Body of pancreas (tissue), 4 donors: ENCODE measurements at regions not wholly inside any gene's neighbourhood (a gene's known extent, or its start where the extent isn't known, plus 50 kb on each side); places are given as distances from the start of the nearest gene placed in this dataset.

Source experiments
- ATAC-seq: fragments of 150-250 bp; one replicate; pipeline ENCODE4 v1.9.1; 2016
- DNase-seq, 4 donors: peaks; one replicate each; pipeline ENCODE4 v3.0.0-alpha.2; 2019
- H3K27ac ChIP-seq, 4 donors: fragments of 200-600 bp; sonication (generic); 1 replicate in 3 of 4; 2 replicates in 1 of 4; pipeline versions ENCODE4 v1.5.1 to v1.6.1; 2016 to 2019; ENCODE audit warnings: mild to moderate bottlenecking in 1 of 4, mixed read lengths in 1 of 4, moderate library complexity in 1 of 4
- H3K27me3 ChIP-seq, 2 donors: fragments of 200-600 bp; sonication (generic); one replicate each; pipeline ENCODE4 v1.6.0; 2016; ENCODE audit warnings: mild to moderate bottlenecking in 1 of 2
- H3K36me3 ChIP-seq, 2 donors: fragments of 200-600 bp; sonication (generic); replicated peaks in 1 of 2; 2 replicates each; pipeline ENCODE4 v1.5.1; 2016; ENCODE audit warnings: low read depth in 2 of 2; ENCODE audit not compliant: insufficient read depth in 1 of 2
- H3K4me1 ChIP-seq: fragments of 200-600 bp; sonication (generic); one replicate; pipeline ENCODE4 v1.6.0; 2016
- H3K4me3 ChIP-seq, 2 donors: fragments of 200-600 bp; sonication (generic); 1 replicate in 1 of 2; 2 replicates in 1 of 2; pipeline ENCODE4 v1.5.1; 2016 to 2019
- H3K9me3 ChIP-seq, 3 donors: fragments of 200-600 bp; sonication (generic); 1 replicate in 2 of 3; 2 replicates in 1 of 3; pipeline ENCODE4 v1.5.1; 2016
- CTCF ChIP-seq, 7 experiments: fragments of 450-650 bp in 4 of 7; fragments of 200-600 bp in 3 of 7; sonication (generic) in 3 of 7; IDR thresholded peaks; one replicate each; pipeline ENCODE4 v1.5.1; 2016 to 2019; ENCODE audit warnings: antibody characterized with exemption in 7 of 7
- POLR2A ChIP-seq, 3 donors: fragments of 450-650 bp; IDR thresholded peaks; one replicate each; pipeline ENCODE4 v1.6.1; 2016; ENCODE audit warnings: antibody characterized with exemption in 3 of 3, mild to moderate bottlenecking in 2 of 3
- WGBS, 2 donors: methylation state at CpG; one replicate each; pipeline ENCODE4 v1.1.5; 2017; 5-methylcytosine and 5-hydroxymethylcytosine counted together
- intact Hi-C: fragments of 100-400 bp; cut with DNase I; formaldehyde crosslinking; loops from one replicate; pipeline ENCODE4 v1.15.1; 2023

DNA sequence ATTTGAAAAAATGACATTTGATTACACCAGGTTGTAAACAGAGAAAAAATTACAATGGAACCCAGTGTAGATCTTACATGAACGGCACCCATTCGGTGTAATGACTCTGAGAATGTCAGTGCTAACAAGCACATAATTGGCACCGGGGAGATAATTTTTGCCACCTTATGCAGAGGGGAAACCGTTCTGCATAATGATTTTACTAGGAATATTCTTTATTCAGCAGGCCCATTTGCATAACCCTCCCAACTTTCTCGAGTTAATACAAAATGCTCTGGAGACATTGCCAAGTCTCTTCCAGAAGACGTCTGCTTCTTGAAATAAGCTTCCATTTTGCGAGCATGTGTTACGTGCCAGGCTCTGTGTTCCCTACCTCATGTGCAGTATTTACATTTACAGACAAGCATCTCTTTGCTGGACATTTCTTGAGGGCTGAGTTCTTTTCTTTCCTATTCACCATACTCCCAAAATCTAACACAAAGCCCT is 275.8 kb downstream of the MIAT start:
- no peak for ATAC-seq
- 78 to 81% methylated on average over 8 of the region's 8 CpGs for WGBS, 2 donors

GRCh38 chr22:26937213-26937612 is 279.8 kb downstream of the MIAT start:
- Histone ChIP-seq H3K36me3 (no peaks in the 10 kb centered on the region), H3K4me3 (no peak overlapping the region), H3K4me1 (no peaks in the 10 kb centered on the region), H3K27me3 (no peaks in the 10 kb centered on the region), H3K9me3 (no peaks in the 10 kb centered on the region), H3K27ac (no peak overlapping the region)
- TF ChIP-seq CTCF (IDR thresholded peaks at IDR 0.05) (no peak), POLR2A (IDR thresholded peaks at IDR 0.05) (no peak)
- no peak for DNase-seq
- intact Hi-C loops, result no loop called here
- ATAC-seq, result no peak
- 82 to 90% methylated on average over 5 of the region's 5 CpGs for WGBS, 2 donors

More for the DNA sequence above, 275.8 kb downstream of the MIAT start:
- H3K27ac ChIP-seq, result no peak overlapping the region
- intact Hi-C loops, result no loop called here
- no peaks in the 10 kb centered on the region for H3K4me1 ChIP-seq
- no peak for DNase-seq
- TF ChIP-seq POLR2A (IDR thresholded peaks at IDR 0.05) (no peak), CTCF (IDR thresholded peaks at IDR 0.05) (no peak)
- H3K36me3 ChIP-seq, result no peaks in the 10 kb centered on the region
- no peaks in the 10 kb centered on the region for H3K9me3 ChIP-seq
- no peak overlapping the region for H3K4me3 ChIP-seq
- H3K27me3 ChIP-seq, result no peaks in the 10 kb centered on the region

- no peaks in the 10 kb centered on the region for H3K9me3 ChIP-seq
- no peak overlapping the region for H3K4me3 ChIP-seq
- WGBS, 2 donors, result 57 to 69% methylated on average over 5 of the region's 5 CpGs
- no peak overlapping the region for H3K27ac ChIP-seq
- intact Hi-C loops, result no loop called here
- TF ChIP-seq POLR2A (IDR thresholded peaks at IDR 0.05) (no peak), CTCF (IDR thresholded peaks at IDR 0.05) (no peak)
- ATAC-seq, result no peak
- no peaks in the 10 kb centered on the region for H3K4me1 ChIP-seq
- H3K27me3 ChIP-seq, result no peaks in the 10 kb centered on the region
- H3K36me3 ChIP-seq, result no peaks in the 10 kb centered on the region
- DNase-seq, result no peak
Measured at GRCh38 chr22:26939466-26939865, 282.1 kb downstream of the MIAT start.

DNA sequence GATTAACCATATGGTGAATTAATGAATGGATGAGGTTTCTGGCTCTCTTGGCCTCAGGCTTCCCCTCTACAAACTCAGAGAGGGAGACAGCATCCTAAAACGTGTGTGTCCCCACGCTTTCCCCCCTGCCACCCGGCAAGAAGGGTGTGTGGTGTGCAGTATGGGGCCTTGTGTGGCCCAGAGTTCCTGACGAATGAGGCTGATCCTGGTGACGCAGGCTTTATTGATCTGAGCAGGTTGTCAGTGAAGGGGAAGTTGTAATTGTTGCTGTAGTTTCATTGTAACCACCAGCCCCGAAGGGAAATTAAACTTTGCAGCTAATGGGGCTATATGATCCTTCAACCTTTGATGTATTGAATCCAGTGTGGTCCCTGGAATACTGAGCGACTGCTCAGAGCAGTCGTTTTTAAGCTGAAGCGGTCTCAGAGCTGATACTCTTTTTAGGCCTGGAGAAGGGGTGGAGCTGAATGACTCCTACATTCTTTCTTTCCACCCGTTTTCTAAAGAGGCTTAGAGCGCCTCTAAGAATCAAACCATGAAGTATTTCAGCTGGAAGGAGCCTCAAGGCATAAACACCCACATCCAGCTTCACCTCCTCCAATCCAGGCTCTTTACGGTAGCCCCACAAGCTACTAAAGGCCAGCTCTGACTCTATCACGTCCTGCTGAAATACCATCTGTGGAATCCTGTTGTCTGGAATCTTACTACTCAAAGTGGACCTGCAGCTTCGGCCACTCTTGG is 284.7 kb downstream of the MIAT start:
- ATAC-seq (no peak), DNase-seq (no peak)
- Histone ChIP-seq H3K27me3 (no peaks in the 10 kb centered on the region), H3K27ac (no peak overlapping the region), H3K9me3 (no peaks in the 10 kb centered on the region), H3K4me3 (no peak overlapping the region), H3K4me1 (no peaks in the 10 kb centered on the region), H3K36me3 (no peaks in the 10 kb centered on the region)
- no peak for TF ChIP-seq POLR2A (IDR thresholded peaks at IDR 0.05)
- TF ChIP-seq CTCF (IDR thresholded peaks at IDR 0.05), result no peak
- WGBS, 2 donors, result 59 to 67% methylated on average over 14 of the region's 14 CpGs
- intact Hi-C loops, result no loop called here

- intact Hi-C loops, result no loop called here
- 75 to 85% methylated on average over 4 of the region's 4 CpGs for WGBS, 2 donors
- H3K4me3 ChIP-seq, result no peak overlapping the region
- no peaks in the 10 kb centered on the region for H3K27me3 ChIP-seq
- no peaks in the 10 kb centered on the region for H3K36me3 ChIP-seq
- H3K27ac ChIP-seq, result no peak overlapping the region
- ATAC-seq (no peak), DNase-seq (no peak)
- TF ChIP-seq POLR2A (IDR thresholded peaks at IDR 0.05) (no peak), CTCF (IDR thresholded peaks at IDR 0.05) (no peak)
- H3K4me1 ChIP-seq, result no peaks in the 10 kb centered on the region
- H3K9me3 ChIP-seq, result no peaks in the 10 kb centered on the region
Measured at GRCh38 chr22:26942637-26942957, 285.2 kb downstream of the MIAT start.
